GM23338 (cell line): ENCODE measurements at regions not wholly inside any gene's neighbourhood (a gene's known extent, or its start where the extent isn't known, plus 50 kb on each side); places are given as distances from the start of the nearest gene placed in this dataset.

ENCODE experiments used
- CREB1 ChIP-seq: fragments of 250-450 bp; sonication (Bioruptor Pico); IDR thresholded peaks from 2 replicates; pipeline ENCODE4 v1.5.0; 2020; ENCODE audit warnings: low read depth, mild to moderate bottlenecking, moderate library complexity
- EZH2 ChIP-seq: fragments of 200-600 bp; sonication (generic); IDR thresholded peaks from one replicate; pipeline ENCODE4 v1.8.0; 2017; ENCODE audit warnings: antibody characterized with exemption, mild to moderate bottlenecking, low read depth; ENCODE audit not compliant: unreplicated experiment
- EZH2phosphoT487 ChIP-seq: fragments of 200-600 bp; sonication (generic); IDR thresholded peaks from one replicate; pipeline ENCODE4 v1.8.1; 2018; ENCODE audit warnings: antibody characterized with exemption; ENCODE audit not compliant: unreplicated experiment
- NANOG ChIP-seq: IDR thresholded peaks from 2 replicates; pipeline ENCODE4 v1.6.1; 2016; ENCODE audit warnings: antibody characterized with exemption, borderline replicate concordance
- POLR2AphosphoS5 ChIP-seq: IDR thresholded peaks from 2 replicates; pipeline ENCODE4 v1.6.1; 2016; ENCODE audit warnings: antibody characterized with exemption, low read depth
- REST ChIP-seq: IDR thresholded peaks from one replicate; pipeline ENCODE4 v1.6.1; 2018; ENCODE audit warnings: antibody characterized with exemption; ENCODE audit not compliant: unreplicated experiment
- STAT1 ChIP-seq: IDR thresholded peaks from one replicate; pipeline ENCODE4 v1.6.1; 2016; ENCODE audit warnings: antibody characterized with exemption; ENCODE audit not compliant: unreplicated experiment
- ZNF114 ChIP-seq: fragments of 250-450 bp; sonication (Bioruptor Pico); IDR thresholded peaks from 2 replicates; pipeline ENCODE4 v1.5.0; 2020; ENCODE audit warnings: mild to moderate bottlenecking, moderate library complexity
- ZNF462 ChIP-seq: fragments of 250-450 bp; sonication (Bioruptor Pico); IDR thresholded peaks from 2 replicates; pipeline ENCODE4 v1.5.0; 2020; ENCODE audit warnings: mild to moderate bottlenecking, moderate library complexity

- TF ChIP-seq ZNF462 (CRISPR knock-in tag) (no peak), STAT1 (no peak), EZH2phosphoT487 (no peak), EZH2 (no peak), ZNF114 (CRISPR knock-in tag) (no peak), NANOG (no peak), REST (no peak), CREB1 (CRISPR knock-in tag) (no peak), POLR2AphosphoS5 (no peak)
Observed at GRCh38 chr9:124198948-124199347, 58.8 kb upstream of the NEK6 start (continued).
